Glutamatergic neuron (in vitro differentiated cells): ENCODE measurements at regions not wholly inside any gene's neighbourhood (a gene's known extent, or its start where the extent isn't known, plus 50 kb on each side); places are given as distances from the start of the nearest gene placed in this dataset.

Experiments
- DNase-seq: peaks from one replicate; pipeline ENCODE4 v3.0.0; 2022
- H3K27ac Mint-ChIP-seq: one replicate; pipeline ENCODE4 v1.8.0; 2020; ENCODE audit warnings: mild to moderate bottlenecking, mixed read lengths, inconsistent platforms; ENCODE audit not compliant: unreplicated experiment
- H3K27me3 Mint-ChIP-seq: one replicate; pipeline ENCODE4 v1.8.0; 2020; ENCODE audit warnings: mild to moderate bottlenecking, moderate library complexity, mixed read lengths, inconsistent platforms; ENCODE audit not compliant: unreplicated experiment
- H3K36me3 Mint-ChIP-seq: one replicate; pipeline ENCODE4 v1.8.0; 2020; ENCODE audit warnings: mild to moderate bottlenecking, mixed read lengths, inconsistent platforms; ENCODE audit not compliant: unreplicated experiment
- H3K4me1 Mint-ChIP-seq: one replicate; pipeline ENCODE4 v1.8.0; 2020; ENCODE audit warnings: mild to moderate bottlenecking, low read depth, mixed read lengths, inconsistent platforms; ENCODE audit not compliant: unreplicated experiment
- H3K4me3 Mint-ChIP-seq: one replicate; pipeline ENCODE4 v1.8.0; 2020; ENCODE audit warnings: mild to moderate bottlenecking, mixed read lengths, inconsistent platforms; ENCODE audit not compliant: unreplicated experiment
- H3K9me3 Mint-ChIP-seq: one replicate; pipeline ENCODE4 v1.8.0; 2020; ENCODE audit warnings: mild to moderate bottlenecking, moderate library complexity, mixed read lengths, inconsistent platforms; ENCODE audit not compliant: unreplicated experiment
- CTCF ChIP-seq: fragments of 200-600 bp; sonication (generic); IDR thresholded peaks from one replicate; pipeline ENCODE4 v1.5.0; 2021; ENCODE audit not compliant: partially characterized antibody, unreplicated experiment

- H3K4me1 Mint-ChIP-seq: no peaks in the 10 kb centered on the region
- H3K4me3 Mint-ChIP-seq: no peak overlapping the region
- no peak for TF ChIP-seq CTCF
- no peak overlapping the region for H3K27ac Mint-ChIP-seq
- no peaks in the 10 kb centered on the region for H3K36me3 Mint-ChIP-seq
- no peak for DNase-seq
- no peaks in the 10 kb centered on the region for H3K9me3 Mint-ChIP-seq
- H3K27me3 Mint-ChIP-seq: no peaks in the 10 kb centered on the region
Observed at GRCh38 chr9:108416324-108416723, 439.5 kb downstream of the ACTL7B start.

DNA sequence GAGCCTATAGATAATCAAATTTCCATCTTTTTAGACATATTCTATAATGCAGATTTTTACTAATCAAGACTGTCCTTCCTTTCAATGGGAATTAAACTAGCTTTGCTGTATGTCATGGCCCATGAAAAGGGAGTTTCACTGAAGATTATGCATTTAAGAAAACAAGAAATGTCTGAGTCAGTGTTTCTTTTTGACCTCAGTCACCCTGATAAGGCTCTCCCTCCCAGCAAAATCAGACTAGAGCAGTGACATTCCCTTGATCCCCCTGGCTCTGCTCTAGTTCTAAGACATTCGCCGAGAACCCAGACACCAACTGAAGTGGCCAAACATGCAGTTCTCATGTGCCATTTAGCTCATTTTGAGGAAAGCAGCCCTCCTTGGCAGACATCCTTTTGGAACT is 442.0 kb downstream of the ACTL7B start:
- Mint-ChIP-seq H3K4me3 (no peak overlapping the region), H3K36me3 (no peaks in the 10 kb centered on the region), H3K9me3 (no peaks in the 10 kb centered on the region), H3K27ac (no peak overlapping the region), H3K4me1 (no peaks in the 10 kb centered on the region), H3K27me3 (no peaks in the 10 kb centered on the region)
- no peak for TF ChIP-seq CTCF
- DNase-seq: no peak

DNA sequence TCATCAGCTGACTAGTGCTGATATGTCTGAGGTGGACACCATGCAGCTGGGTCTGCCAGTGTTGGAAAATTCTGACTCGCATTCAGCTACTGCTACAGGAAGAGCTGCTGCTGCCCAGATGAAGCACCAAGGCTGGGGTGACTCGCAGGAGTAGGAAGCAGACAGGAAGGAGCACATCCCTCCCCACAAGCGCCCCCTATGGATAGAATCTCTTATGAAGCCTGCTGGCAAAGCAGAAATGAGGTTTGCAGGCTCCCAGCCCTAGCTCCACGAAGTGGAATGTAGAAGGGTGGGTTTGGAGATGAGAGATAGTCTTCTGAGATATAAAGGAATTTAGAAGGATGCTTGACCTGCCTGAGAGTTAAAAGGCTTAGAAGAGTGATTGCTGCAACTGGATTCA is 443.0 kb downstream of the ACTL7B start:
- Mint-ChIP-seq H3K4me3 (no peak overlapping the region), H3K36me3 (no peaks in the 10 kb centered on the region), H3K27ac (no peak overlapping the region), H3K4me1 (no peaks in the 10 kb centered on the region), H3K27me3 (no peaks in the 10 kb centered on the region), H3K9me3 (no peaks in the 10 kb centered on the region)
- no peak for DNase-seq
- no peak for TF ChIP-seq CTCF

DNA sequence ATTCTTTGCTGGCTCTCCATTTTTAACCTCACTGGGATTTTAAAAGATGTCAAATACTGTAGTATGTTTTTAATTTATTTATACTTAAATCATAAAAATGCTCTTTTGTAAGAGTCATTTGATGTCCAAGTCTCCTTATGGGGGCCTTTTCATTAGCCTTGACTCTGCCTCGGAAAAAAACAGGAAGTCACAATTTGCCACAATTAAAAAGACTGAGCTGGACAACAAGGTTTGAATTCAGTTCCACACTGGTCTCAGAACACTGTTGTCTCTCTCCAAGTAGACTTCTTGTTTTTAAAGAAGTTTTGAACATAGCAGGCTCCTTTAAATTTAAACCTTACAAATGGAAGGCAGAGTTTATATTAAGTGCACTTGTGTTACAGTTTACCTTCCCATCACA is 444.2 kb downstream of the ACTL7B start:
- Mint-ChIP-seq H3K36me3 (no peaks in the 10 kb centered on the region), H3K27ac (no peak overlapping the region), H3K27me3 (no peaks in the 10 kb centered on the region), H3K4me3 (no peak overlapping the region), H3K9me3 (no peaks in the 10 kb centered on the region), H3K4me1 (no peaks in the 10 kb centered on the region)
- TF ChIP-seq CTCF: no peak
- DNase-seq: no peak

DNA sequence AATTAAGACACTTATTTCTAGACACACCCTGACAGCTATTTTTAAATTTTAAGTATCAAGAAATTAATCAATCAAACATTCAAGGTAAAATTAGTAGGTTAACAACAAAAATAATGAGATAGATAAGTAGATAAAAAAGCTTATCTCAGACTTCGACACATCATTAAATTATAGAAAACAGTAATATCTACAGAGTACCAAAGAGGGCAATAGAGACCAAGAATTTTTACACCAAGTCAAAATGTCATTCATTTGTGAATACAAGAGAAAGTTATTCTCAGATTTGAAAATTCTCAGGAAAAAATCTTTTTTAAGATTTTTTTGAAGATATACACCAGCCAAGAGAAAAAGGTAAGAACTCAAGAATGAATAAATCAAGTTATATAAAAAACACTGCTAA is 445.6 kb downstream of the ACTL7B start:
- Mint-ChIP-seq H3K27ac (no peak overlapping the region), H3K4me3 (no peak overlapping the region), H3K27me3 (no peaks in the 10 kb centered on the region), H3K36me3 (no peaks in the 10 kb centered on the region), H3K9me3 (no peaks in the 10 kb centered on the region), H3K4me1 (no peaks in the 10 kb centered on the region)
- TF ChIP-seq CTCF: no peak
- no peak for DNase-seq
